ENCODE measurements at regions not wholly inside any gene's neighbourhood (a gene's known extent, or its start where the extent isn't known, plus 50 kb on each side); places are given as distances from the start of the nearest gene placed in this dataset.

- peak; percentile 42 for DNase-seq
Observed at GRCh38 chr3:107969994-107970819, 120.6 kb downstream of the CD47 start.

DNA sequence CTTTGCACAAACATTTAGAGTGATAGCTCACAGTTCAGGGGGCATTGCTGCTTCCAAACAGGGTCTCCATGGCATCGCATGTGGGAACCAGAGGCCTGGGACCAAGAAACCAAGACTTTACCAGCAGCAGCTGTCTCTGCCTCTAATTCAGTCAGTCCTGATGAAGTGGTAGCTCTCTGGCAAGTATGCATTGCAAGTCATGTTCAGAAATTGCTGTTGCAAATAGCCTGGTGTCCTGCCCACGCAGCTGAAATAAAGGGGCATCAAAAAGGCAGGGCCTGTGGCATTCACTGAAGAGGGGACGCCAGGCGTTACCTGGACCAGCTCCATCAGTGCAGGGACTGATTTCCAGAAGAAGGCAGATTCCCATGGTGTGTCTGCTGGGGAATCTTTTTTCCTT is 121.3 kb downstream of the CD47 start:
- no peak for DNase-seq

DNA sequence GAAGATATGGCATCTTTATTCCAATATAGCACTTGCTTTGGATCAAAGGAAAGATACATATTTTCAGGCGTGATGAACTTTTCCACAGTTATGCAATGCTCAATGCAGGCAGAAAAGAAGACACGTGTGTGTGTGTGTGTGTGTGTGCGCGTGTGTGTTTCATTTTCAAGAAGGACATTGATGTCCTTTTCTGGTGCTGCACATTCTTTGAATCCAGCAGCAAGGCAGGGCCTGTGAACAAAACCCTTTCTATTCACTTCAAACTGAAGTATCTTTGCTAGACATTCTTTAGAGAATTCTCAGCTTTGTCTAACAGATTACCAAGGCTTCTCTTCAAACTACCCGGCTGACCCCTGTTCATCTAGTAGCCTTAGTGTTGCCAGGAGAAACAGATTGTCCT is 124.6 kb downstream of the CD47 start:
- no peak for DNase-seq

GRCh38 chr3:107965136-107965655 is 125.6 kb downstream of the CD47 start:
- no peak for DNase-seq

- no peak for DNase-seq
Observed at GRCh38 chr3:107963581-107963980, 127.2 kb downstream of the CD47 start.

- DNase-seq = no peak
Observed at GRCh38 chr3:107962946-107963345, 127.9 kb downstream of the CD47 start.

DNA sequence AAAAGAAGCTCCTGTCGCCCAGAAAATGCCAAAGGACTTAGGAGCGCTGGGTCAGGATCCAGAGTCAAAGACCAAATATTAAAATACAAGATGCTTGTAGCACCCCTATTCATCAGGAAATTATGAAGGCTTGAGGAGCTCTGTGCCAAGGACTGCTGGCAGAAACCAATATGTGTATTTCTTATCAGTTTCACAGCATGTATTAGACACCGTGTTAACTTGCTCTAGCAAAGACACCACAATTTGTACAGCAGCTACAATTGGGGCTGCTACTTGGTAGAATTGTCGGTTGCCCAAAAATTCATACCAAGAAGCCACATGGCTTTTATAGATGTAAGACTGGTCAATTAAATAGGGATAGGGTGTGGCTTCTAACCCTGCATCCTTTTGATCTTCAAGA is 128.8 kb downstream of the CD47 start:
- DNase-seq = no peak

DNA sequence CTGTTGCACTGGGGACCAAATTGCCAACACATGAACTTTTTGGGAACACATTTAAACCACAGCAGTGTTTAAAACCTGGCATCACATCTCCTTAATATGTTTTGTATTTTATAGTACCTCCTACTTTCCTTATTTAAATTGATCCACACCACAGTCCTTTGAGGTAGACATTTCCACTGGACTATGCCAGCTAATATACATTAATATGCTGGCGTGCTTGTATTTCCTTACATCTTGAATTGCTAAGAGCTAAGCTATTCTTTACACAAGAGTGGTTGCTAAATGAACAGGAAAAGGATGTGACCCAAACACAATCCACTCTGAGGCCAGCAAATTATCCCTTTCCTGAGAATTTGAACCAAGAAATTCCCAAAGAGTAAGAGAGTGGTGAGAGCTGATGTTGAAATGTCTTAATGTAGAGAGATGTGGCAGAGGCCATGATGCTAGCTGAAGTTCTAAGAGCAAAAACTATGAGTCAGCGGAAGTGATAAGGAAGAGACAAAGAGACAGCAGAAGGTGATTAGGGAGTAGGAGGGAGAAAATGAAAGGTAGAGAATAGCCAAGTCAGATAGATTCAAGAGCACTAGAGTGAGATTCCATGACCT is 131.2 kb downstream of the CD47 start:
- DNase-seq = no peak

DNA sequence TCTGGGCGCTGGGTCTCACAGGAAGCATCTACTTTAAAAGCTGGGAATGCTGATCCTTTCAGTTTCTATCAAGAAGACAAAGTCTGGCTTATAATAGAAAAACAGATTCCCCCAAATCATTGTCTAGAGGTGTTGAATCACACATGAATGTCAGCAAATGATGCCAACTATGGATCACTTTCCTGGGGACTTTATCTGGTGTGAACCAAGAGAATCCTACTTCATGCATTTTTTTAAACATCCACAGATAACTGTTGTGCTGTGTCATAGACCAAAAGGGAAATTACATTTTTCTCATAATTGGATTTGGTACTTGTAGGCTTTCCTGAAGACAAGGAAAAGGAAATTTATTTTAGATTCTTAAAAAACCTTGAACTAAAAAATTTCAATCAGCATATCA is 132.7 kb downstream of the CD47 start:
- no peak for DNase-seq

- DNase-seq = no peak
Observed at GRCh38 chr3:107956991-107957900, 133.6 kb downstream of the CD47 start.

DNA sequence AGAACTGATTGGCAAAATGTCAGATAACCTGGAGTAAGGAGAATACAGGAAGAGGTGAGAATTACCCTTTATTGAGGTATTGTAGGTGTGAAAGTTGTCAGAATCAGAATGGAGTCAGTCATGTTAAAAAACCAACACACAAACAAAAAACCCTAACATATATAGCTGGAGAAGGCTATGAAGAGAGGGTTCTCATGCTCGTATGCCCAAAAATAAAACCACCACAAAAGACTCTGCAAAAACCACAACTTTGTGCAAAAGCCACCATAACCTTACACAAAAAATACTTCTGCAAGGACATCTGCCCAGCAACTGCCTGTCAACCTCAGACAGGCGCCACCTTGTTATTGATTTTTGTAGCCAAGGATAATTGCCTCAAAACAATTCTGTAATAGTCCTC is 136.0 kb downstream of the CD47 start:
- no peak for DNase-seq

DNA sequence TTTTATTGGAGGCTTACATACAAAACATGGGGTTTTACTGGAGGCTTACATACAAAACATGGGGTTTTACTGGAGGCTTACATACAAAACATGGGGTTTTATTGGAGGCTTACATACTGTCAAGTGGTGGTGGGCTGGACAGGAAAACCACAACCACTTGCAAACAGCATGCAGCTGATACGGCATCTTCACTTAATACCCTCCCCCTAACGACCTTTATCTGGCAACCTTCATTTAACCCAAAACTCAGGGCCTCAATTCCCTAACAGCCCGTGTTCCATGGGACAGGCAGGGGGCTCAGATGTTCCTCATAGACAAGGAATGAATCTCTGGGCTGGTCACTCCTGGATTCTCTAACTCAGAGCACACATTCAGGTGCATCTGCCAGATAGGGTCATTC is 137.1 kb downstream of the CD47 start:
- no peak for DNase-seq

GRCh38 chr3:107951126-107951525 is 139.7 kb downstream of the CD47 start:
- no peak for DNase-seq

GRCh38 chr3:107950417-107950816 is 140.4 kb downstream of the CD47 start:
- DNase-seq = no peak

GRCh38 chr3:107949394-107949970 is 141.3 kb downstream of the CD47 start:
- no peak for DNase-seq

DNA sequence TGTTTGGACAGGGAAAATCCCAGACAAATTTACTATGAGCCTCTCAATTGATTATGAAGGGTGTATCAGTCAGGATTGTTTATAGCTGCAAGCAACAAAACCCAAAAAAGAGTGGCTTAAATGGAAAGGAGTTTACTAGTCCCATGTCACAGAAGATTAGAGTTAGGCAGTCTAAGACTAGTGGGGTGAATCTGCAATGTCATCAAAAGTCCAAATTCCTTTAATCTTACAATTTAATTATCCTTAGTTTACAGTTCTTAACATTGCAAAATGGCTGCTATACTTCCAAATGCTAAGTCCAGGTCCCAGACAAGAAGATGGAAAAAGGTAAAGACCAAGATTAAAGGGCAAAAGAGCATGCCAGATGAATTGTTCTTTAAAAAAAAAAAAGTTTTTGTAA is 143.6 kb downstream of the CD47 start:
- DNase-seq = no peak

- DNase-seq = no peak
Observed at GRCh38 chr3:107946700-107947099, 144.1 kb downstream of the CD47 start.

GRCh38 chr3:107945417-107946094 is 145.3 kb downstream of the CD47 start:
- no peak for DNase-seq

DNA sequence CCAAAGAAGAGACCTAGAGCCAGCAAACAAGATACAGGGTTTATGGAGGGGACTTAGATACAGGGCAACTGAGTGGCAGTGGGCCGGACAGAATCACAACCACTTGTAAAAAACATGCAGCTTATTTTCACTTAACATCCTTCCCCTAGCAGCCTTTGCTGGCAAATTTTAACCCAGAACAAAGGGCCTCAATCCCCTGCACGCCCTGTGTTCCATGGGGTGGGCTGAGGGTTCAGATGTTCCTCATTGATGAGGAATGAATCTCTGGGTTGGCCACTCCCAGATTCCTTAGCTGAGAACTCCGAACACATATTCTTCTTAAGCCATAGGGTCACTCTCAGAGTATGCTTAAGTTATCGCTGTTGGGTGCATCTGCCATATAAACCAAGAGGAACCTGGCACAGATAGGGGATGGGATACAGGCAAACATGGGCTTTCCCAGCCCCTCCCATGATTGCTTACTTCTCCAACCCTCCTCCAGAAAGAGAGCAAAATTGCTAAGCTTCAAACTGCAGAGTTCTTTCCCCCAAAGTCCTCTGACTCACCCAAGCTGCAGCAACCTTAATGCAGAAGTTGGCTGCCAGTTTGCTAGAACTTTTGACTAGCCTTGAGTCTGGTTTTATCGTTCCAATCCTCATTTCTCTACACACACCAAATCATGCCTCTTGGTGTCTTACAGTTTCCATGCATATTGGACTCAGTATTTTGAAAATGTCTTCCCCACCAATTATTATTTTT is 146.9 kb downstream of the CD47 start:
- no peak for DNase-seq

GRCh38 chr3:107942951-107943749 is 147.7 kb downstream of the CD47 start:
- DNase-seq = no peak

- DNase-seq = no peak
Observed at GRCh38 chr3:107942244-107942643, 148.6 kb downstream of the CD47 start.

All from NCI-H1105 (cell line).